ENCODE measurements at regions not wholly inside any gene's neighbourhood (a gene's known extent, or its start where the extent isn't known, plus 50 kb on each side); places are given as distances from the start of the nearest gene placed in this dataset.

DNA sequence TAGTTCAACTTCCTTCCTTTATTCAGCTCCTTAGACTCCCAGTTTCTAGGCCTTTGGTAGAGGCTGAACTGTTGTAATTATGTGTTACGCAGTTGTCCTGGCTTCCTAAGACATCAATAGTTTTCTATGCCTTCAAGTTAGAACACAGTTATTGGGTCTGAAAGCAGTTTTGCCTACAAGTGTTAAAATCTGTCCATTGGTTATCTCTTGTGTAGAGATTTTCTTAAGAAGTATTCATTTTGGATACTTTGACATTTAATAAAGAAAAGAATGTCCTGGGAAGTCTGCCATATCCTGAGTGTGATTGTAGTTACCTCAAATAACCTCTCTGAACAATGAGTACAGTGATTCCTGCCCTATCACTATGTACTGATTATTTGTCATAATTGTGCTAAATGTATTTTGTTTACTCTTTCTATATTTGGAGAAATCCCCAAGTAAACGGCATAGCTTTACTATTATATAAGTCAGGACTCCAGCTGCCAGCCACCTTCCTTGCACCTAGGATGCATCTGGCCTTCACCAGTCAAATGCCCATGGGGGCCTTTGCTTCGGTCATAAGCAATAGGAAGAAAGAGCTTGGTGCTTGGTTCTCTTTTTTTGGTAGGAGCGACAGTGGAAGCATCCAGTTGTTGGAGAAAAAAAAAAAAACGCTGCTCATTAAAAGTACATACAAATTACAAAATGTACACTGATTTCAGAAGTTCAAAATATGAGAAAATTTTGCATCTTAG is 449.5 kb upstream of the PKDCC start:
- H3K9me3 Mint-ChIP-seq = peaks cover 10% of the 10 kb centered on the region
- no peaks in the 10 kb centered on the region for H3K36me3 Mint-ChIP-seq
- no peak overlapping the region for H3K4me3 Mint-ChIP-seq
- DNase-seq (ENCODE audit: extremely low spot score, unreplicated experiment) = no peak
- no peak for TF ChIP-seq CTCF (conservative IDR thresholded peaks at IDR 0.05)
- peaks cover 8% of the 10 kb centered on the region for H3K4me1 Mint-ChIP-seq (ENCODE audit: unreplicated experiment)
- H3K27me3 Mint-ChIP-seq = peaks cover 2% of the 10 kb centered on the region
- no peak overlapping the region for H3K27ac Mint-ChIP-seq

DNA sequence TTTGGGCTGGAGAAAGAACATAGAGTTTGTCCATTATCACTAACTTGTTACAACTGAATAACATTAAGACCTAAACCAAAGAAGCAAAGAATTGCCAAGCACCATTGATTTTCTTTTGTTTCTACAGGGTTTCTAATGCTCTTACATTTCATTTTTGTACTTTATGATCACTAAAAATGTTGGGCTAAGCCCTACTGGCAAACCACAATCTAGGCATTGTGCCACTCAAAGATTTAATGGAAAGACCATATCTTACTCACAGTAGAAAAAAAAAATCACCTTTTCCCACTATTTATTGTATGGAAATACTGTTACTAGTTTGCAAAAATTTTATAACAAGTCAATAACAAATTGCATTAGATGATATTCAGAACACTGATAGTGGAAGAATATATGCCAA is 447.4 kb upstream of the PKDCC start:
- no peak overlapping the region for H3K4me3 Mint-ChIP-seq
- H3K36me3 Mint-ChIP-seq = no peaks in the 10 kb centered on the region
- peaks cover 2% of the 10 kb centered on the region for H3K27me3 Mint-ChIP-seq
- no peak for TF ChIP-seq CTCF (conservative IDR thresholded peaks at IDR 0.05)
- DNase-seq (ENCODE audit: extremely low spot score, unreplicated experiment) = no peak
- H3K4me1 Mint-ChIP-seq (ENCODE audit: unreplicated experiment) = peaks cover 8% of the 10 kb centered on the region
- peaks cover 10% of the 10 kb centered on the region for H3K9me3 Mint-ChIP-seq
- no peak overlapping the region for H3K27ac Mint-ChIP-seq

GRCh38 chr2:41602341-41602740 is 445.5 kb upstream of the PKDCC start:
- DNase-seq (ENCODE audit: extremely low spot score, unreplicated experiment) = no peak
- peaks cover 8% of the 10 kb centered on the region for H3K4me1 Mint-ChIP-seq (ENCODE audit: unreplicated experiment)
- no peak overlapping the region for H3K27ac Mint-ChIP-seq
- no peak for TF ChIP-seq CTCF (conservative IDR thresholded peaks at IDR 0.05)
- H3K4me3 Mint-ChIP-seq = no peak overlapping the region
- no peaks in the 10 kb centered on the region for H3K27me3 Mint-ChIP-seq
- peaks cover 10% of the 10 kb centered on the region for H3K9me3 Mint-ChIP-seq
- H3K36me3 Mint-ChIP-seq = no peaks in the 10 kb centered on the region

- peaks cover under 1% of the 10 kb centered on the region for H3K4me1 Mint-ChIP-seq (ENCODE audit: unreplicated experiment)
- no peaks in the 10 kb centered on the region for H3K36me3 Mint-ChIP-seq
- TF ChIP-seq CTCF (conservative IDR thresholded peaks at IDR 0.05) = no peak
- H3K27me3 Mint-ChIP-seq = no peaks in the 10 kb centered on the region
- no peak for DNase-seq (ENCODE audit: extremely low spot score, unreplicated experiment)
- H3K4me3 Mint-ChIP-seq = no peak overlapping the region
- no peak overlapping the region for H3K27ac Mint-ChIP-seq
- peaks cover 3% of the 10 kb centered on the region for H3K9me3 Mint-ChIP-seq
These were observed 442.5 kb upstream of the PKDCC start for GRCh38 chr2:41605311-41605710.

DNA sequence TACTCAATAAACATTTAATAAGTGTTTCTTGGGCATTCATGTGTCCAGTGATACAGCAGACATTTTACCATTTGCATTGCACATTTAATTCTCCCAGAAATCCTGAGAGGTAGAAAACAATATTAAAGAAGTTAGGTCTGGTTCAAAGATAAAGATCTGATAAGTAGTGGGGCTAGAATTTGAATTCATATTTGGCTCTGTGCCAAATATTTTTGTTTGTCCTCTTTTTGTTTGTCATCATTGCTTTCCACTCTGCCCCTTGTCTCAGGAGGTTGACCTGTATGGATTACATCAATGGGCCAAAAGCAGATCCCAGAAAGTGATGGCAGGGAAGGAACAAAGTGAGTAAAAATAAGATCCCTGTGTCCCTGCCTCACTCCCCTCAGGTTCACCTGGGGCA is 441.9 kb upstream of the PKDCC start:
- H3K27me3 Mint-ChIP-seq = no peaks in the 10 kb centered on the region
- H3K36me3 Mint-ChIP-seq = no peaks in the 10 kb centered on the region
- H3K4me3 Mint-ChIP-seq = no peak overlapping the region
- no peak for TF ChIP-seq CTCF (conservative IDR thresholded peaks at IDR 0.05)
- peaks cover 7% of the 10 kb centered on the region for H3K4me1 Mint-ChIP-seq (ENCODE audit: unreplicated experiment)
- peaks cover 3% of the 10 kb centered on the region for H3K9me3 Mint-ChIP-seq
- no peak overlapping the region for H3K27ac Mint-ChIP-seq
- DNase-seq (ENCODE audit: extremely low spot score, unreplicated experiment) = no peak

All from type B pancreatic cell (in vitro differentiated cells).